SIG-M5 treated with dmso at 0.1 percent for 504 hours (cell line): ENCODE measurements at regions not wholly inside any gene's neighbourhood (a gene's known extent, or its start where the extent isn't known, plus 50 kb on each side); places are given as distances from the start of the nearest gene placed in this dataset.
"Not testable (repeated sequence)": the region's sequence is repeated elsewhere in the genome, so short reads cannot be mapped to it uniquely, and the experiment has no call there.

ENCODE experiments used
- DNase-seq: peaks from one replicate; lab custom pipeline; 2025; ENCODE audit not compliant: unreplicated experiment; lab: John Stamatoyannopoulos, UW

- no peak for DNase-seq
These were observed 150.5 kb upstream of the DDIT4L start for GRCh38 chr4:100340512-100341485.

DNA sequence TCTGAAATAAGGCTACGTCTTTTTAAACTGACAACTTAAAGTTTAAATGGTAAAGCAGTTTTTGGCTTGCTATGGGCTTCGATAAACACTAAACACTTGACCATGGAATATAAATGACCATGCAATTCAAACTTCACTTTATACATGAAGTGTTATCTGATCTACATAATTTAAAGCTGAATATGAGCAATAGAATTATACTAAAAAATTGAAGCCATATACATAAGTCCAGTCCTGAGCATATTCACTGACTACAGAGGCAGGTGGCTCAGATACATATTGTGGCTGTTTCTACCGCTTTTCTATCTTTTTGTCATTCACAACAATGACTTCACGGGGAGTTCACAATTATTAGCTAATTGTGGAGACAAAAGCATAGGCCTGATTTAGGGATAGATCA lies 149.6 kb upstream of the DDIT4L start:
- no peak for DNase-seq

DNA sequence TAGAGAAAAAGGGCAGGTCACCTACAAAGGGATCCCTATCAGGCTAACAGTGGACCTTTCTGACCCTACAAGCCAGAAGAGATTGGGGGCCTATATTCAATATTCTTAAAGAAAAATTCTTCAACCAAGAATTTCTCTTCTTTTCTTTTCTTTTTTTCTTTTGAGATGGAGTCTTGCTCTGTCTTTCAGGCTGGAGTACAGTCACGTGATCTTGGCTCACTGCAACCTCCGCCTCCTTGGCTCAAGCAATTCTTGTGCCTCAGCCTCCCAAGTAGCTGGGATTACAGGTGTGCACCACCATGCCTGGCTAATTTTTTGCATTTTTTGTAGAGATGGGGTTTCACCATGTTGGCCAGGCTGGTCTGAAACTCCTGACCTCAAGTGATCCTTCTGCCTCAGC lies 143.2 kb upstream of the DDIT4L start:
- DNase-seq, result not testable (repeated sequence)

GRCh38 chr4:100317032-100317864 lies 127.0 kb upstream of the DDIT4L start:
- DNase-seq, result no peak

GRCh38 chr4:100314057-100314456 lies 123.8 kb upstream of the DDIT4L start:
- DNase-seq, result no peak

- no peak for DNase-seq
These were observed 122.5 kb upstream of the DDIT4L start for GRCh38 chr4:100312615-100313350.

GRCh38 chr4:100311181-100311580 lies 120.9 kb upstream of the DDIT4L start:
- peak; percentile 46 for DNase-seq

DNA sequence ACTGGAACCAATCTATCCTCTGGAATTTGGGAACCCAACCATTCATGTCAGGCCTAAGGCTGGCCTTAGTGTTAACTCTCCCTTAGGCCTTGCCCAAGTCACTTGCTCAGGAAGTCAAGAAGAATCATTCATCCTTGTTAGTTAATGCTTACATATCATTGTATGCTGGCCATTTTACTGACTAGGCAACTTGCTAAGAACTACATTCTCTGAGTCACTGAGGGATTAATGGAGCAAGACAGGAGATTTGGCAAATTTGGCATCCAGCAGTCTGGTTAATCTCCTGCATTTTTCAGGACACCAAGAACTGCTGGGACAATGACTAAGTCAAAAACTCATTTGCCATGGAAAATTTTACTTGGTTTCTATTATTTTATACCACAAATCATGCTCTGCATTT lies 115.8 kb upstream of the DDIT4L start:
- no peak for DNase-seq

- DNase-seq, result no peak
These were observed 112.1 kb upstream of the DDIT4L start for GRCh38 chr4:100302061-100303026.

GRCh38 chr4:100299046-100299840 lies 109.0 kb upstream of the DDIT4L start:
- DNase-seq, result no peak

DNA sequence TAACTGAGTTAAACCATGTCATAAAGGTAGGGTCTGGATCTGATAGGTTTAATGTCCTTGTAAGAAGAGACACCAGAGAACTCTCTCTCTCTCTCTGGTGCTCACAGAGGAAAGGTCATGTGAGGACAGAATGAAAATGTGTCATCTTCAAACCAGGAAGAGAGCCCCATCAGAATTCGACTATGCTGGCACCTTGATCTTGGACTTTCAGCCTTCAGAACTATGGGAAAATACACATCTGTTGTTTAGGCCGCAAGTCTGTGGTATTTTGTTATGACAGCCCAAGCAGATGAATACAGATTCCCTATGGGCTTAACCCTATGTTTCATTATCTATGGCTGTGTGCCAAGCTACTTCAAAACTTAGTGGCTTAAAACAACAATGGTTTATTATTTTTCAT lies 105.5 kb upstream of the DDIT4L start:
- DNase-seq, result no peak

DNA sequence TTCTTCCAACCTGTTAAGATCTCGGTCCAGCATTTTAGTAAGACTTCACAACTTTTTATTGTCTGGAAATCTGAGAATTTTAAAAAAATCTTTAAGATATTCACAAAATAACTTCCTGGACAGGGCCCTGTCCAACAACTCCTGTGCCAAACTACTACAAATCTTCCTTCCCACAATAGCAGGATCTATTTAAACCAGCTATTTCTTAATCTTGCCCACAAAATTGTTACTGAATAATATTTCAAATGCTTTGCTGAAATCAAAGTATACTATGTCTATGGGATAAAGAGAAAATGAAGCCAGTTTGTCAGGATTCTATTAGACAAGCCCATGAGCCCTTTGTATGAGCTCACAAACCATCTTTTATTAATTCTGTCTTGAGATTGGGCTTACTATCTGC lies 104.1 kb upstream of the DDIT4L start:
- no peak for DNase-seq

GRCh38 chr4:100290585-100290984 lies 100.3 kb upstream of the DDIT4L start:
- DNase-seq, result no peak

GRCh38 chr4:100289946-100290345 lies 99.7 kb upstream of the DDIT4L start:
- no peak for DNase-seq

GRCh38 chr4:100289530-100289888 lies 99.2 kb upstream of the DDIT4L start:
- DNase-seq, result no peak

GRCh38 chr4:100288811-100289529 lies 98.7 kb upstream of the DDIT4L start:
- DNase-seq, result no peak

DNA sequence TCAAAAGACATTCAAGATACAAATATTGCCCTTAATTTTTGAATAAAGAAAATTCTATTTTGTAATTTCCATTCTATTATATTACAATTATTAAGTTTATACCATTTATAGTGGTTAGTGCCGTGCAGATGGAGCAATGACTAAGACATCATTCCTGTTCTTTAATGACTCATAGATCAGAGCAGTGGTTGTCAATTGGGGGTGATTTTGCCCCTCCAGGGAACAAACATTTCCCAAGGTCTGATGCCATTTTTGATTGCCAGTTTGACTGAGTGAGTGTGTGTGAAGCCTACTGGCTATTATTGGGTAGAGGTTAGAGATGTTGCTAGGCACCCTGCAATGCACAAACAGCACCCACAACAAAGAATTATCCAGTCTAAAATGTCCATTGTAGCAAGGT lies 97.9 kb upstream of the DDIT4L start:
- DNase-seq, result no peak

- no peak for DNase-seq
These were observed 97.3 kb upstream of the DDIT4L start for GRCh38 chr4:100287534-100287933.

DNA sequence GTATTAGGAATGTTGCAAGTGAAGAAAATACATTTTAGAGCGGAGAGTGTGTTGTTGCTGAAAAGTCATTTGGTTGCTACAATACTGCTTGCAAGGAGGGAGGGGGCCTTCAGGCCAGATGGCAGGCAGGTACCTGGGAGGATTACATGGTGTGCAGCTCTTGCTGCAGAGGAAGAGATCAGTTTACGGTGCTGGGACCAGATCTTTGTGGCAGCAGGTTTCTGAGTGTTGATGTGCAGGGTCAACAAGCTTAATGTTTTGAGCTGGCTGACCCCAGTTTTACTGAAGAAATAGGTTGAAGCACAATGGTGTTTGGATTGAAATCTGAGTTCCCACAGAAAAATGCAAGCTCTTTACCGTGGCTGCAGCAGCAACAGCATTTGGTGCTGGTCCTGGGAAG lies 96.4 kb upstream of the DDIT4L start:
- no peak for DNase-seq
